Vagina (tissue), 2 donors: ENCODE measurements at regions not wholly inside any gene's neighbourhood (a gene's known extent, or its start where the extent isn't known, plus 50 kb on each side); places are given as distances from the start of the nearest gene placed in this dataset.

Experiments
- CTCF ChIP-seq, 3 experiments: fragments of 450-650 bp in 2 of 3; fragments of 200-600 bp in 1 of 3; sonication (generic) in 1 of 3; IDR thresholded peaks; one replicate each; pipeline ENCODE4 v1.5.1; 2017 to 2019; ENCODE audit warnings: antibody characterized with exemption in 3 of 3, mild to moderate bottlenecking in 2 of 3, moderate library complexity in 2 of 3
- POLR2A ChIP-seq, 2 donors: fragments of 450-650 bp; IDR thresholded peaks; one replicate each; pipeline ENCODE4 v1.6.1; 2017; ENCODE audit warnings: antibody characterized with exemption in 2 of 2, mild to moderate bottlenecking in 2 of 2, moderate library complexity in 2 of 2

GRCh38 chr2:67717692-67718091 lies 320.6 kb downstream of the ETAA1 start:
- TF ChIP-seq CTCF (IDR thresholded peaks at IDR 0.05) (no peak), POLR2A (IDR thresholded peaks at IDR 0.05) (no peak)
